ENCODE measurements at regions not wholly inside any gene's neighbourhood (a gene's known extent, or its start where the extent isn't known, plus 50 kb on each side); places are given as distances from the start of the nearest gene placed in this dataset.

GRCh38 chr13:81041761-81042160 is 700.8 kb upstream of the SPRY2 start:
- Histone ChIP-seq H3K4me3 (ENCODE audit: low read depth, low read length) (no peak overlapping the region), H3K9me3 (ENCODE audit: control insufficient read depth, insufficient read depth, low read depth, low read length) (no peaks in the 10 kb centered on the region), H3K27ac (ENCODE audit: extremely low read depth, low read depth, low read length) (no peak overlapping the region), H3K4me1 (ENCODE audit: control insufficient read depth, insufficient read depth, low read length) (no peaks in the 10 kb centered on the region), H3K36me3 (ENCODE audit: control insufficient read depth in 2 of 2, insufficient read depth in 1 of 2, low read length in 2 of 2) (no peaks in the 10 kb centered on the region)
- ChIA-PET POLR2A (no interaction called here), CTCF (interaction anchor here (0.6 kb wide), 1 partner anchor 46 kb away, joined by 3 read pairs; no protein-coding TSS in a partner anchor)
- TF ChIP-seq ZNF211 (tag by site-specific recombination; IDR thresholded peaks at IDR 0.05; ENCODE audit: low read depth) (no peak), HIC1 (tag by site-specific recombination; IDR thresholded peaks at IDR 0.05) (no peak), EGR2 (tag by site-specific recombination; IDR thresholded peaks at IDR 0.05; ENCODE audit: low read depth) (no peak), ZNF140 (tag by site-specific recombination; IDR thresholded peaks at IDR 0.05) (no peak), ZSCAN16 (tag by site-specific recombination; IDR thresholded peaks at IDR 0.05) (no peak), ZBTB1 (tag by site-specific recombination; IDR thresholded peaks at IDR 0.05) (no peak), ZNF747 (tag by site-specific recombination; IDR thresholded peaks at IDR 0.05) (no peak), ZNF585B (tag by site-specific recombination; IDR thresholded peaks at IDR 0.05) (no peak), PRDM1 (tag by site-specific recombination; IDR thresholded peaks at IDR 0.05) (no peak), ZNF280C (tag by site-specific recombination; IDR thresholded peaks at IDR 0.05) (no peak)
- TF ChIP-seq, protein P1, sequence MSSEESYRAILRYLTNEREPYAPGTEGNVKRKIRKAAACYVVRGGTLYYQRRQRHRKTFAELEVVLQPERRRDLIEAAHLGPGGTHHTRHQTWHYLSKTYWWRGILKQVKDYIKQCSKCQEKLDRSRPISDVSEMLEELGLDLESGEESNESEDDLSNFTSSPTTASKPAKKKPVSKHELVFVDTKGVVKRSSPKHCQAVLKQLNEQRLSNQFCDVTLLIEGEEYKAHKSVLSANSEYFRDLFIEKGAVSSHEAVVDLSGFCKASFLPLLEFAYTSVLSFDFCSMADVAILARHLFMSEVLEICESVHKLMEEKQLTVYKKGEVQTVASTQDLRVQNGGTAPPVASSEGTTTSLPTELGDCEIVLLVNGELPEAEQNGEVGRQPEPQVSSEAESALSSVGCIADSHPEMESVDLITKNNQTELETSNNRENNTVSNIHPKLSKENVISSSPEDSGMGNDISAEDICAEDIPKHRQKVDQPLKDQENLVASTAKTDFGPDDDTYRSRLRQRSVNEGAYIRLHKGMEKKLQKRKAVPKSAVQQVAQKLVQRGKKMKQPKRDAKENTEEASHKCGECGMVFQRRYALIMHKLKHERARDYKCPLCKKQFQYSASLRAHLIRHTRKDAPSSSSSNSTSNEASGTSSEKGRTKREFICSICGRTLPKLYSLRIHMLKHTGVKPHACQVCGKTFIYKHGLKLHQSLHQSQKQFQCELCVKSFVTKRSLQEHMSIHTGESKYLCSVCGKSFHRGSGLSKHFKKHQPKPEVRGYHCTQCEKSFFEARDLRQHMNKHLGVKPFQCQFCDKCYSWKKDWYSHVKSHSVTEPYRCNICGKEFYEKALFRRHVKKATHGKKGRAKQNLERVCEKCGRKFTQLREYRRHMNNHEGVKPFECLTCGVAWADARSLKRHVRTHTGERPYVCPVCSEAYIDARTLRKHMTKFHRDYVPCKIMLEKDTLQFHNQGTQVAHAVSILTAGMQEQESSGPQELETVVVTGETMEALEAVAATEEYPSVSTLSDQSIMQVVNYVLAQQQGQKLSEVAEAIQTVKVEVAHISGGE (tag by site-specific recombination; conservative IDR thresholded peaks at IDR 0.05; ENCODE audit: low read depth): no peak
- TF ChIP-seq, protein P2, sequence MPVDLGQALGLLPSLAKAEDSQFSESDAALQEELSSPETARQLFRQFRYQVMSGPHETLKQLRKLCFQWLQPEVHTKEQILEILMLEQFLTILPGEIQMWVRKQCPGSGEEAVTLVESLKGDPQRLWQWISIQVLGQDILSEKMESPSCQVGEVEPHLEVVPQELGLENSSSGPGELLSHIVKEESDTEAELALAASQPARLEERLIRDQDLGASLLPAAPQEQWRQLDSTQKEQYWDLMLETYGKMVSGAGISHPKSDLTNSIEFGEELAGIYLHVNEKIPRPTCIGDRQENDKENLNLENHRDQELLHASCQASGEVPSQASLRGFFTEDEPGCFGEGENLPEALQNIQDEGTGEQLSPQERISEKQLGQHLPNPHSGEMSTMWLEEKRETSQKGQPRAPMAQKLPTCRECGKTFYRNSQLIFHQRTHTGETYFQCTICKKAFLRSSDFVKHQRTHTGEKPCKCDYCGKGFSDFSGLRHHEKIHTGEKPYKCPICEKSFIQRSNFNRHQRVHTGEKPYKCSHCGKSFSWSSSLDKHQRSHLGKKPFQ (tag by site-specific recombination; IDR thresholded peaks at IDR 0.05): no peak
- TF ChIP-seq, protein P3, sequence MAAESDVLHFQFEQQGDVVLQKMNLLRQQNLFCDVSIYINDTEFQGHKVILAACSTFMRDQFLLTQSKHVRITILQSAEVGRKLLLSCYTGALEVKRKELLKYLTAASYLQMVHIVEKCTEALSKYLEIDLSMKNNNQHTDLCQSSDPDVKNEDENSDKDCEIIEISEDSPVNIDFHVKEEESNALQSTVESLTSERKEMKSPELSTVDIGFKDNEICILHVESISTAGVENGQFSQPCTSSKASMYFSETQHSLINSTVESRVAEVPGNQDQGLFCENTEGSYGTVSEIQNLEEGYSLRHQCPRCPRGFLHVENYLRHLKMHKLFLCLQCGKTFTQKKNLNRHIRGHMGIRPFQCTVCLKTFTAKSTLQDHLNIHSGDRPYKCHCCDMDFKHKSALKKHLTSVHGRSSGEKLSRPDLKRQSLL (tag by site-specific recombination; IDR thresholded peaks at IDR 0.05): no peak

DNA sequence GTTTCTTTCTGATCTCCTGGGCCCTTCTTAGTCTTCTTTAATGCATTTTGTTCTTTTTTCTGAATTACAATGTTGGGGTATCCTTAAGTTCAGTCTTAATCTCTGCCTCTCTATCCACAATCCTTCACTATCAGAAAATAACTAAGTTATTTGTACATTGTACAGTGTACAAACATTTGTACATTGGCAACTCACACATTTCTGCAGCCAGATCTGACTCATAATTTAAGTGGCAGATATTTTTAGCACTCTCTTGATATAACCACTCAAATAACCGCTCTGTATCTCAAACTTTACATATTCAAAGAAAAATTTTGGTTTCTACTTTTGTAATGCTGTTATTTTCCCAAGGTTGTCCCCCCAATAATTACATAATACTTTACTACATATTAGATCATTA is 691.1 kb upstream of the SPRY2 start:
- ChIA-PET CTCF (no interaction called here), POLR2A (no interaction called here)
- Histone ChIP-seq H3K36me3 (ENCODE audit: control insufficient read depth in 2 of 2, insufficient read depth in 1 of 2, low read length in 2 of 2) (no peaks in the 10 kb centered on the region), H3K27ac (ENCODE audit: extremely low read depth, low read depth, low read length) (no peak overlapping the region), H3K4me3 (ENCODE audit: low read depth, low read length) (no peak overlapping the region), H3K4me1 (ENCODE audit: control insufficient read depth, insufficient read depth, low read length) (no peaks in the 10 kb centered on the region), H3K9me3 (ENCODE audit: control insufficient read depth, insufficient read depth, low read depth, low read length) (no peaks in the 10 kb centered on the region)
- TF ChIP-seq ZNF518A (tag by site-specific recombination; conservative IDR thresholded peaks at IDR 0.05; ENCODE audit: low read depth) (no peak), ZNF521 (tag by site-specific recombination; IDR thresholded peaks at IDR 0.05) (no peak), OVOL3 (tag by site-specific recombination; IDR thresholded peaks at IDR 0.05) (no peak), ZNF658 (tag by site-specific recombination; IDR thresholded peaks at IDR 0.05) (no peak), ZNF664 (tag by site-specific recombination; IDR thresholded peaks at IDR 0.05) (no peak), ZNF248 (tag by site-specific recombination; IDR thresholded peaks at IDR 0.05) (no peak), YY2 (tag by site-specific recombination; IDR thresholded peaks at IDR 0.05) (no peak), ZNF48 (tag by site-specific recombination; IDR thresholded peaks at IDR 0.05) (no peak)
